K562 (cell line): ENCODE measurements at regions not wholly inside any gene's neighbourhood (a gene's known extent, or its start where the extent isn't known, plus 50 kb on each side); places are given as distances from the start of the nearest gene placed in this dataset.

Experiments used
- ATAC-seq: fragments of 200-7000 bp; cut with Tn5 transposase; 3 replicates; pipeline ENCODE4 v1.9.1; 2020; ENCODE audit warnings: moderate library complexity
- BruUV-seq: library from RNA; stranded (reverse); fragments of 400-500 nt; replicated peaks from 2 replicates; lab custom pipeline; 2021; lab: Mats Ljungman, UMichigan
- CTCF ChIA-PET: fragments of 300-600 bp; formaldehyde crosslinking; extraction: SDS; loops from one replicate; lab custom pipeline; 2021; ENCODE audit warnings: low intra/inter-chr PET ratio; lab: Yijun Ruan, JAX
- POLR2A ChIA-PET: fragments of 300-600, 350-650 bp; sonication (Branson Sonifier 250); formaldehyde crosslinking; extraction: SDS; loops from one replicate; lab custom pipeline; 2021; ENCODE audit warnings: antibody characterized with exemption, inconsistent platforms; lab: Yijun Ruan, JAX
- DNase-seq, 4 experiments: peaks; one replicate each; pipeline versions ENCODE4 v3.0.0 to v3.0.0-alpha.2; 2011 to 2018; ENCODE audit warnings: low spot score in 3 of 4, mixed read lengths in 3 of 4; ENCODE audit errors: extremely low read depth in 1 of 4
- FAIRE-seq: peaks from 2 replicates; lab custom pipeline; 2011; peaks lifted over from hg19 to GRCh38; lab: Jason Lieb, UNC
- H2AFZ ChIP-seq: 2 replicates; pipeline ENCODE4 v1.6.0; 2011; ENCODE audit warnings: low read depth, low read length, control low read depth, inconsistent platforms
- H3K27ac ChIP-seq: fragments of 200-600 bp; 3 replicates; pipeline ENCODE4 v1.8.0; 2011; ENCODE audit warnings: low read depth, mild to moderate bottlenecking, control low read depth, inconsistent platforms, low read length, moderate library complexity, mixed read lengths; ENCODE audit errors: extremely low read depth
- H3K27me3 ChIP-seq, 2 experiments: fragments of 300-600 bp in 1 of 2; 2 replicates in 1 of 2; 3 replicates in 1 of 2; pipeline versions ENCODE4 v1.6.0 to v1.8.0; 2011; ENCODE audit warnings: inconsistent platforms in 2 of 2, low read length in 2 of 2, mild to moderate bottlenecking in 1 of 2, mixed read lengths in 1 of 2, moderate library complexity in 1 of 2; ENCODE audit not compliant: control insufficient read depth in 2 of 2, insufficient read depth in 2 of 2
- H3K36me3 ChIP-seq: fragments of 300-600 bp; 3 replicates; pipeline ENCODE4 v1.8.0; 2011; ENCODE audit warnings: mild to moderate bottlenecking, low read length, inconsistent platforms; ENCODE audit not compliant: control insufficient read depth, insufficient read depth
- H3K4me1 ChIP-seq, 2 experiments: fragments of 200-600 bp in 1 of 2; replicated peaks in 1 of 2; 2 replicates in 1 of 2; 3 replicates in 1 of 2; pipeline versions ENCODE4 v1.5.1 to v1.8.0; 2011; ENCODE audit warnings: inconsistent platforms in 2 of 2, low read length in 2 of 2, mild to moderate bottlenecking in 1 of 2, mixed read lengths in 1 of 2, moderate library complexity in 1 of 2; ENCODE audit not compliant: control insufficient read depth in 2 of 2, insufficient read depth in 2 of 2
- H3K4me2 ChIP-seq: 2 replicates; pipeline ENCODE4 v1.6.1; 2011; ENCODE audit warnings: low read length, control low read depth, inconsistent platforms, mixed read lengths; ENCODE audit not compliant: insufficient read depth
- H3K4me3 ChIP-seq: fragments of 200-600 bp; sonication (generic), shearing (Covaris generic); 2 replicates; pipeline ENCODE4 v1.5.1; 2016; ENCODE audit warnings: control low read depth, inconsistent platforms
- H3K79me2 ChIP-seq: fragments of 200-600 bp; 3 replicates; pipeline ENCODE4 v1.8.0; 2011; ENCODE audit warnings: low read length, inconsistent platforms; ENCODE audit not compliant: control insufficient read depth, insufficient read depth
- H3K9ac ChIP-seq, 2 experiments: 2 replicates each; pipeline versions ENCODE4 v1.6.0 to v1.6.1; 2011; ENCODE audit warnings: low read depth in 2 of 2, low read length in 2 of 2, control low read depth in 1 of 2, inconsistent platforms in 1 of 2, mild to moderate bottlenecking in 1 of 2, mixed read lengths in 1 of 2; ENCODE audit not compliant: insufficient read depth in 1 of 2
- H3K9me1 ChIP-seq: one replicate; pipeline ENCODE4 v1.6.0; 2011; ENCODE audit warnings: inconsistent platforms, mild to moderate bottlenecking, low read length, moderate library complexity; ENCODE audit not compliant: control insufficient read depth, insufficient read depth
- H3K9me3 ChIP-seq: replicated peaks from 2 replicates; pipeline ENCODE4 v1.5.1; 2011; ENCODE audit warnings: low read depth, low read length, inconsistent platforms; ENCODE audit not compliant: control insufficient read depth, insufficient read depth
- H4K20me1 ChIP-seq: replicated peaks from 2 replicates; pipeline ENCODE4 v1.6.1; 2011; ENCODE audit warnings: low read length, inconsistent platforms, mixed read lengths; ENCODE audit not compliant: control insufficient read depth, insufficient read depth
- BCL6 ChIP-seq: fragments of 250-450 bp; sonication (Bioruptor Pico); IDR thresholded peaks from 2 replicates; pipeline ENCODE4 v1.4.0; 2020
- BCOR ChIP-seq: fragments of 450-650 bp; IDR thresholded peaks from 2 replicates; pipeline ENCODE4 v1.6.1; 2016
- CHCHD3 ChIP-seq: fragments of 250-450 bp; sonication (Bioruptor Pico); IDR thresholded peaks from 2 replicates; pipeline ENCODE4 v2.1.2; 2022; ENCODE audit warnings: mild to moderate bottlenecking
- CSDE1 ChIP-seq, 2 experiments: fragments of 450-650 bp; IDR thresholded peaks; 2 replicates each; pipeline ENCODE4 v1.6.1; 2016; ENCODE audit warnings: mild to moderate bottlenecking in 1 of 2
- HOXB6 ChIP-seq: fragments of 250-450 bp; sonication (Bioruptor Pico); IDR thresholded peaks from 2 replicates; pipeline ENCODE4 v1.5.1; 2022; ENCODE audit warnings: mild to moderate bottlenecking, borderline replicate concordance
- LEF1 ChIP-seq: fragments of 450-650 bp; IDR thresholded peaks from 2 replicates; pipeline ENCODE4 v1.6.1; 2016; ENCODE audit warnings: mild to moderate bottlenecking
- MEIS2 ChIP-seq: fragments of 450-650 bp; IDR thresholded peaks from 2 replicates; pipeline ENCODE4 v1.6.1; 2014; ENCODE audit warnings: mild to moderate bottlenecking; ENCODE audit not compliant: partially characterized antibody
- NFYB ChIP-seq: IDR thresholded peaks from 2 replicates; pipeline ENCODE4 v1.6.1; 2011; ENCODE audit warnings: mild to moderate bottlenecking, moderate library complexity; ENCODE audit not compliant: insufficient read length; ENCODE audit errors: extremely low read depth
- NUFIP1 ChIP-seq: fragments of 450-650 bp; IDR thresholded peaks from 2 replicates; pipeline ENCODE4 v1.6.1; 2018; ENCODE audit not compliant: partially characterized antibody
- PRMT5 ChIP-seq: sonication (generic); formaldehyde crosslinking; IDR thresholded peaks from 2 replicates; pipeline ENCODE4 v1.5.0; 2020; ENCODE audit warnings: missing genetic modification reagents
- SFPQ ChIP-seq: fragments of 200-400 bp; formaldehyde crosslinking; IDR thresholded peaks from 2 replicates; pipeline ENCODE4 v1.6.1; 2017; ENCODE audit warnings: mild to moderate bottlenecking, low read depth, low read length, moderate library complexity
- THRAP3 ChIP-seq: fragments of 450-650 bp; IDR thresholded peaks from 2 replicates; pipeline ENCODE4 v1.6.1; 2016; ENCODE audit warnings: mild to moderate bottlenecking, inconsistent platforms, borderline replicate concordance
- YY1 ChIP-seq, 3 experiments: IDR thresholded peaks; 2 replicates each; pipeline ENCODE4 v1.6.1; 2011; ENCODE audit warnings: low read length in 2 of 3, mild to moderate bottlenecking in 2 of 3, moderate library complexity in 2 of 3, borderline replicate concordance in 1 of 3, control low read depth in 1 of 3, low read depth in 1 of 3; ENCODE audit not compliant: insufficient read depth in 3 of 3, insufficient replicate concordance in 2 of 3, control insufficient read depth in 1 of 3, insufficient read length in 1 of 3; ENCODE audit errors: extremely low read depth in 1 of 3
- ZBTB12 ChIP-seq: fragments of 250-450 bp; sonication (Bioruptor Pico); IDR thresholded peaks from 2 replicates; pipeline ENCODE4 v1.4.0; 2020
- ZNF184 ChIP-seq: sonication (generic); formaldehyde crosslinking; IDR thresholded peaks from 2 replicates; pipeline ENCODE4 v1.5.0; 2020; ENCODE audit warnings: missing genetic modification reagents
- ZNF197 ChIP-seq: fragments of 200-800 bp; sonication (Bioruptor generic); IDR thresholded peaks from 2 replicates; pipeline ENCODE4 v1.6.1; 2016; ENCODE audit warnings: low read depth, missing genetic modification characterization, missing compliant biosample characterization
- ZNF408 ChIP-seq: fragments of 250-450 bp; sonication (Bioruptor Pico); IDR thresholded peaks from 2 replicates; pipeline ENCODE4 v1.4.0; 2020; ENCODE audit warnings: low read depth, mild to moderate bottlenecking, moderate library complexity
- WGBS: fragments of 100-300 bp; shearing (Covaris generic); methylation state at CpG from one replicate; pipeline ENCODE4 v1.1.6; 2016; ENCODE audit warnings: low coverage, mixed read lengths; ENCODE audit not compliant: insufficient coverage; ENCODE audit errors: missing lambda C conversion rate; 5-methylcytosine and 5-hydroxymethylcytosine counted together
- in situ Hi-C: fragments of 300-500 bp; cut with MboI; formaldehyde crosslinking; loops from 4 replicates; pipeline ENCODE4 v1.15.0; 2018; ENCODE audit warnings: inconsistent platforms, mixed read lengths
- intact Hi-C: fragments of 100-400 bp; cut with micrococcal nuclease; formaldehyde crosslinking; loops from 2 replicates; pipeline ENCODE4 v1.14.2; 2022

- TF ChIP-seq ZBTB12 (CRISPR knock-in tag), result no peak
- no peak for TF ChIP-seq CHCHD3 (CRISPR knock-in tag)
- no peak for TF ChIP-seq PRMT5
Observed at GRCh38 chr4:157886645-157887044, 286.2 kb downstream of the GASK1B start (continued).

- H3K4me3 ChIP-seq, result no peak overlapping the region
- no peaks in the 10 kb centered on the region for H3K79me2 ChIP-seq
- no peak for FAIRE-seq
- ATAC-seq, result no peak
- H3K27me3 ChIP-seq, result no peaks in the 10 kb centered on the region
- no peaks in the 10 kb centered on the region for H4K20me1 ChIP-seq
- H3K36me3 ChIP-seq, result no peaks in the 10 kb centered on the region
- BruUV-seq, result no TSS peak
- CTCF ChIA-PET, result no interaction called here
- no peak overlapping the region for H3K4me2 ChIP-seq
- H3K9me1 ChIP-seq, result no peaks in the 10 kb centered on the region
- H3K9ac ChIP-seq, result no peak overlapping the region
- POLR2A ChIA-PET, result no interaction called here
- no peak for DNase-seq
- H3K4me1 ChIP-seq, result no peaks in the 10 kb centered on the region
- intact Hi-C loops, result no loop called here
- whole genome bisulfite sequencing, result 0% methylated on average over 3 of the region's 3 CpGs
- no peaks in the 10 kb centered on the region for H3K9me3 ChIP-seq
- no peak overlapping the region for H3K27ac ChIP-seq
- in situ Hi-C loops, result no loop called here
- H2AFZ ChIP-seq, result no peak overlapping the region
- TF ChIP-seq MEIS2 (no peak), BCL6 (CRISPR knock-in tag) (no peak), ZNF197 (CRISPR knock-in tag) (no peak), CSDE1 (IDR thresholded peaks at IDR 0.05) (no peak), SFPQ (no peak), BCOR (no peak), ZNF408 (no peak), NUFIP1 (no peak), THRAP3 (no peak), ZNF184 (no peak), HOXB6 (no peak), YY1 (IDR thresholded peaks at IDR 0.05; ENCODE audit: borderline replicate concordance in 1 of 3, control insufficient read depth in 1 of 3, extremely low read depth in 1 of 3, insufficient read depth in 3 of 3, insufficient read length in 1 of 3, insufficient replicate concordance in 2 of 3, low read depth in 1 of 3, low read length in 2 of 3) (no peak), LEF1 (no peak), NFYB (no peak)
Observed at GRCh38 chr4:157885811-157886210, 287.0 kb downstream of the GASK1B start.
